ENCODE measurements at regions not wholly inside any gene's neighbourhood (a gene's known extent, or its start where the extent isn't known, plus 50 kb on each side); places are given as distances from the start of the nearest gene placed in this dataset.

DNA sequence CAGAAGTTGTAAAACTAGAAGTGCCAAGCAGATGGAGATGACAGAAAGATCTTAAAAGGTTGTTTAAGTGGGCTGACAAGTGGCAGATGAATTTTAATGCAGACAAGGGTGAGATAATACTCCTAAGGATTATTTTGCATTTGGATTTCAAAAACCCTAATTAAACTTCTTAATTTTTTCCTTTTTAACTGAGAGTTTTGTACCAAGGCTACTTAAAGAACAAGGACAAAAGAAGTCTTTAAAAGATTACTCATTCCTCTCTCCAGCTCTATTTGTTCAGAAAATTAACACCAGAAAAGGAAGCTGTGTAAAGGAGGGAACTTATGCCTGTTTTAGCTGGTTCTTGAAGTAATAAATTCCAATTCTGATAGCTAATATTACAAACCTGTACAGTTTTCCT lies 275.4 kb downstream of the ETNK1 start:
- Histone ChIP-seq H3K79me2 (replicated peaks; ENCODE audit: insufficient read depth) (no peaks in the 10 kb centered on the region), H3K27me3 (ENCODE audit: insufficient read depth) (no peaks in the 10 kb centered on the region), H2AFZ (no peak overlapping the region), H4K20me1 (replicated peaks; ENCODE audit: insufficient read depth) (no peaks in the 10 kb centered on the region), H3K36me3 (ENCODE audit: insufficient read depth) (no peaks in the 10 kb centered on the region; the same call in 1 of the 2 replicates), H3K27ac (ENCODE audit: low read depth) (no peak overlapping the region; the same call in 1 of the 2 replicates), H3K9me2 (ENCODE audit: insufficient read depth) (peaks cover 7% of the 10 kb centered on the region; the same call in 1 of the 2 replicates), H3F3A (replicated peaks; ENCODE audit: low read depth) (no peaks in the 10 kb centered on the region), H3K4me3 (no peak overlapping the region), H3K4me2 (no peak overlapping the region), H3K4me1 (ENCODE audit: insufficient read depth) (no peaks in the 10 kb centered on the region)
- Mint-ChIP-seq H3K27ac (no peak overlapping the region), H3K36me3 (ENCODE audit: low read depth) (peaks cover 24% of the 10 kb centered on the region; the same call in 2 of the 3 replicates), H3K4me1 (peaks cover 4% of the 10 kb centered on the region), H3K4me3 (no peak overlapping the region), H3K9me3 (peaks cover 25% of the 10 kb centered on the region), H3K27me3 (ENCODE audit: insufficient read depth, low read depth, poor library complexity) (no peaks in the 10 kb centered on the region)
- peak; percentile 2 for DNase-seq (ENCODE audit: low spot score)
- no peak for ATAC-seq
- TF ChIP-seq, protein P1, sequence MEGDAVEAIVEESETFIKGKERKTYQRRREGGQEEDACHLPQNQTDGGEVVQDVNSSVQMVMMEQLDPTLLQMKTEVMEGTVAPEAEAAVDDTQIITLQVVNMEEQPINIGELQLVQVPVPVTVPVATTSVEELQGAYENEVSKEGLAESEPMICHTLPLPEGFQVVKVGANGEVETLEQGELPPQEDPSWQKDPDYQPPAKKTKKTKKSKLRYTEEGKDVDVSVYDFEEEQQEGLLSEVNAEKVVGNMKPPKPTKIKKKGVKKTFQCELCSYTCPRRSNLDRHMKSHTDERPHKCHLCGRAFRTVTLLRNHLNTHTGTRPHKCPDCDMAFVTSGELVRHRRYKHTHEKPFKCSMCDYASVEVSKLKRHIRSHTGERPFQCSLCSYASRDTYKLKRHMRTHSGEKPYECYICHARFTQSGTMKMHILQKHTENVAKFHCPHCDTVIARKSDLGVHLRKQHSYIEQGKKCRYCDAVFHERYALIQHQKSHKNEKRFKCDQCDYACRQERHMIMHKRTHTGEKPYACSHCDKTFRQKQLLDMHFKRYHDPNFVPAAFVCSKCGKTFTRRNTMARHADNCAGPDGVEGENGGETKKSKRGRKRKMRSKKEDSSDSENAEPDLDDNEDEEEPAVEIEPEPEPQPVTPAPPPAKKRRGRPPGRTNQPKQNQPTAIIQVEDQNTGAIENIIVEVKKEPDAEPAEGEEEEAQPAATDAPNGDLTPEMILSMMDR (conservative IDR thresholded peaks at IDR 0.05; ENCODE audit: low read depth in 2 of 2): no peak
- TF ChIP-seq STAT1 (IDR thresholded peaks at IDR 0.05; ENCODE audit: unreplicated experiment) (no peak), ZNF114 (CRISPR knock-in tag; IDR thresholded peaks at IDR 0.05) (no peak), NANOG (IDR thresholded peaks at IDR 0.05; ENCODE audit: borderline replicate concordance) (no peak), CREB1 (CRISPR knock-in tag; IDR thresholded peaks at IDR 0.05; ENCODE audit: low read depth) (no peak), EZH2phosphoT487 (IDR thresholded peaks at IDR 0.05; ENCODE audit: unreplicated experiment) (no peak), JUNB (IDR thresholded peaks at IDR 0.05; ENCODE audit: unreplicated experiment) (no peak), ZNF331 (CRISPR knock-in tag; IDR thresholded peaks at IDR 0.05; ENCODE audit: low read depth) (no peak)
- TF ChIP-seq, protein P2, sequence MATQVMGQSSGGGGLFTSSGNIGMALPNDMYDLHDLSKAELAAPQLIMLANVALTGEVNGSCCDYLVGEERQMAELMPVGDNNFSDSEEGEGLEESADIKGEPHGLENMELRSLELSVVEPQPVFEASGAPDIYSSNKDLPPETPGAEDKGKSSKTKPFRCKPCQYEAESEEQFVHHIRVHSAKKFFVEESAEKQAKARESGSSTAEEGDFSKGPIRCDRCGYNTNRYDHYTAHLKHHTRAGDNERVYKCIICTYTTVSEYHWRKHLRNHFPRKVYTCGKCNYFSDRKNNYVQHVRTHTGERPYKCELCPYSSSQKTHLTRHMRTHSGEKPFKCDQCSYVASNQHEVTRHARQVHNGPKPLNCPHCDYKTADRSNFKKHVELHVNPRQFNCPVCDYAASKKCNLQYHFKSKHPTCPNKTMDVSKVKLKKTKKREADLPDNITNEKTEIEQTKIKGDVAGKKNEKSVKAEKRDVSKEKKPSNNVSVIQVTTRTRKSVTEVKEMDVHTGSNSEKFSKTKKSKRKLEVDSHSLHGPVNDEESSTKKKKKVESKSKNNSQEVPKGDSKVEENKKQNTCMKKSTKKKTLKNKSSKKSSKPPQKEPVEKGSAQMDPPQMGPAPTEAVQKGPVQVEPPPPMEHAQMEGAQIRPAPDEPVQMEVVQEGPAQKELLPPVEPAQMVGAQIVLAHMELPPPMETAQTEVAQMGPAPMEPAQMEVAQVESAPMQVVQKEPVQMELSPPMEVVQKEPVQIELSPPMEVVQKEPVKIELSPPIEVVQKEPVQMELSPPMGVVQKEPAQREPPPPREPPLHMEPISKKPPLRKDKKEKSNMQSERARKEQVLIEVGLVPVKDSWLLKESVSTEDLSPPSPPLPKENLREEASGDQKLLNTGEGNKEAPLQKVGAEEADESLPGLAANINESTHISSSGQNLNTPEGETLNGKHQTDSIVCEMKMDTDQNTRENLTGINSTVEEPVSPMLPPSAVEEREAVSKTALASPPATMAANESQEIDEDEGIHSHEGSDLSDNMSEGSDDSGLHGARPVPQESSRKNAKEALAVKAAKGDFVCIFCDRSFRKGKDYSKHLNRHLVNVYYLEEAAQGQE (IDR thresholded peaks at IDR 0.05; ENCODE audit: unreplicated experiment): no peak
- TF ChIP-seq, protein P3, sequence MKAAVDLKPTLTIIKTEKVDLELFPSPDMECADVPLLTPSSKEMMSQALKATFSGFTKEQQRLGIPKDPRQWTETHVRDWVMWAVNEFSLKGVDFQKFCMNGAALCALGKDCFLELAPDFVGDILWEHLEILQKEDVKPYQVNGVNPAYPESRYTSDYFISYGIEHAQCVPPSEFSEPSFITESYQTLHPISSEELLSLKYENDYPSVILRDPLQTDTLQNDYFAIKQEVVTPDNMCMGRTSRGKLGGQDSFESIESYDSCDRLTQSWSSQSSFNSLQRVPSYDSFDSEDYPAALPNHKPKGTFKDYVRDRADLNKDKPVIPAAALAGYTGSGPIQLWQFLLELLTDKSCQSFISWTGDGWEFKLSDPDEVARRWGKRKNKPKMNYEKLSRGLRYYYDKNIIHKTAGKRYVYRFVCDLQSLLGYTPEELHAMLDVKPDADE (IDR thresholded peaks at IDR 0.05): no peak

All from GM23338 (cell line).